ENCODE measurements at regions not wholly inside any gene's neighbourhood (a gene's known extent, or its start where the extent isn't known, plus 50 kb on each side); places are given as distances from the start of the nearest gene placed in this dataset.

GRCh38 chr2:118670276-118670675, 177.2 kb downstream of the EN1 start:
- no peak for TF ChIP-seq POLR2A (IDR thresholded peaks at IDR 0.05)
- TF ChIP-seq, protein P1, sequence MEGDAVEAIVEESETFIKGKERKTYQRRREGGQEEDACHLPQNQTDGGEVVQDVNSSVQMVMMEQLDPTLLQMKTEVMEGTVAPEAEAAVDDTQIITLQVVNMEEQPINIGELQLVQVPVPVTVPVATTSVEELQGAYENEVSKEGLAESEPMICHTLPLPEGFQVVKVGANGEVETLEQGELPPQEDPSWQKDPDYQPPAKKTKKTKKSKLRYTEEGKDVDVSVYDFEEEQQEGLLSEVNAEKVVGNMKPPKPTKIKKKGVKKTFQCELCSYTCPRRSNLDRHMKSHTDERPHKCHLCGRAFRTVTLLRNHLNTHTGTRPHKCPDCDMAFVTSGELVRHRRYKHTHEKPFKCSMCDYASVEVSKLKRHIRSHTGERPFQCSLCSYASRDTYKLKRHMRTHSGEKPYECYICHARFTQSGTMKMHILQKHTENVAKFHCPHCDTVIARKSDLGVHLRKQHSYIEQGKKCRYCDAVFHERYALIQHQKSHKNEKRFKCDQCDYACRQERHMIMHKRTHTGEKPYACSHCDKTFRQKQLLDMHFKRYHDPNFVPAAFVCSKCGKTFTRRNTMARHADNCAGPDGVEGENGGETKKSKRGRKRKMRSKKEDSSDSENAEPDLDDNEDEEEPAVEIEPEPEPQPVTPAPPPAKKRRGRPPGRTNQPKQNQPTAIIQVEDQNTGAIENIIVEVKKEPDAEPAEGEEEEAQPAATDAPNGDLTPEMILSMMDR (IDR thresholded peaks at IDR 0.05): no peak

All from esophagus squamous epithelium (tissue), 4 donors.